HG02943 (cell line): ENCODE measurements at regions not wholly inside any gene's neighbourhood (a gene's known extent, or its start where the extent isn't known, plus 50 kb on each side); places are given as distances from the start of the nearest gene placed in this dataset.

Experiments
- ATAC-seq: cut with Tn5 transposase; IDR thresholded peaks from one replicate; pipeline ENCODE4 v1.9.1; 2021; ENCODE audit warnings: mild to moderate bottlenecking, low read depth, moderate library complexity; ENCODE audit not compliant: unreplicated experiment

- ATAC-seq, result no peak
Measured at GRCh38 chr4:90007494-90008167, 113.0 kb downstream of the MMRN1 start.

- ATAC-seq, result no peak
Measured at GRCh38 chr4:90012918-90013317, 114.3 kb upstream of the CCSER1 start.

GRCh38 chr4:90024519-90024918 lies 102.7 kb upstream of the CCSER1 start:
- no peak for ATAC-seq

GRCh38 chr4:90025248-90025647 lies 101.9 kb upstream of the CCSER1 start:
- ATAC-seq, result no peak

- ATAC-seq, result peak; percentile 80
Measured at GRCh38 chr4:90027565-90027964, 99.6 kb upstream of the CCSER1 start.

GRCh38 chr4:90028460-90028859 lies 98.7 kb upstream of the CCSER1 start:
- ATAC-seq, result no peak

- ATAC-seq, result no peak
Measured at GRCh38 chr4:90030202-90030601, 97.0 kb upstream of the CCSER1 start.

GRCh38 chr4:90030953-90031352 lies 96.2 kb upstream of the CCSER1 start:
- ATAC-seq, result no peak

GRCh38 chr4:90039122-90039521 lies 88.1 kb upstream of the CCSER1 start:
- ATAC-seq, result no peak

GRCh38 chr4:90051999-90052398 lies 75.2 kb upstream of the CCSER1 start:
- ATAC-seq, result no peak

GRCh38 chr4:90057091-90057490 lies 70.1 kb upstream of the CCSER1 start:
- ATAC-seq, result no peak

- ATAC-seq, result no peak
Measured at GRCh38 chr4:90060039-90060438, 67.2 kb upstream of the CCSER1 start.

- ATAC-seq, result no peak
Measured at GRCh38 chr4:90061881-90062280, 65.3 kb upstream of the CCSER1 start.

- no peak for ATAC-seq
Measured at GRCh38 chr4:90064196-90064595, 63.0 kb upstream of the CCSER1 start.

- no peak for ATAC-seq
Measured at GRCh38 chr4:90069151-90069550, 58.0 kb upstream of the CCSER1 start.

GRCh38 chr4:90071289-90072235 lies 55.6 kb upstream of the CCSER1 start:
- peak; percentile 51 for ATAC-seq

GRCh38 chr4:90074322-90074886 lies 52.8 kb upstream of the CCSER1 start:
- ATAC-seq, result no peak
